ENCODE measurements at regions not wholly inside any gene's neighbourhood (a gene's known extent, or its start where the extent isn't known, plus 50 kb on each side); places are given as distances from the start of the nearest gene placed in this dataset.

- Histone ChIP-seq H3K27ac (ENCODE audit: control insufficient read depth, insufficient read depth) (no peak overlapping the region), H3K4me1 (ENCODE audit: control insufficient read depth, insufficient read depth, low read length) (no peaks in the 10 kb centered on the region), H2AFZ (ENCODE audit: control insufficient read depth, low read depth, low read length) (no peak overlapping the region), H3K9me3 (replicated peaks; ENCODE audit: control insufficient read depth, insufficient read depth, low read length) (no peaks in the 10 kb centered on the region), H3K9ac (ENCODE audit: control insufficient read depth, insufficient read depth, low read length) (no peak overlapping the region), H3K27me3 (replicated peaks in 1 of 2; ENCODE audit: control insufficient read depth in 2 of 2, insufficient read depth in 2 of 2, low read length in 1 of 2) (no peaks in the 10 kb centered on the region), H3K79me2 (ENCODE audit: control insufficient read depth, insufficient read depth, low read length) (no peaks in the 10 kb centered on the region), H3K36me3 (ENCODE audit: control insufficient read depth in 2 of 2, insufficient read depth in 2 of 2, low read length in 1 of 2) (no peaks in the 10 kb centered on the region), H3K4me2 (ENCODE audit: control insufficient read depth, insufficient read depth) (no peak overlapping the region), H3K4me3 (no peak overlapping the region), H4K20me1 (ENCODE audit: control insufficient read depth, insufficient read depth) (no peaks in the 10 kb centered on the region)
- no peak for ATAC-seq
- 1% methylated on average over 4 of the region's 4 CpGs for WGBS (ENCODE audit: insufficient coverage, insufficient replicate concordance, low lambda C conversion rate, missing lambda C conversion rate)
- DNase-seq (ENCODE audit: low read depth, low spot score), result no peak
- TF ChIP-seq ZBTB4 (CRISPR knock-in tag; IDR thresholded peaks at IDR 0.05) (no peak), TCF12 (IDR thresholded peaks at IDR 0.05; ENCODE audit: low read depth, low read length) (no peak), TARDBP (IDR thresholded peaks at IDR 0.05; ENCODE audit: borderline replicate concordance) (no peak)
- RAD21 ChIA-PET (ENCODE audit: unreplicated experiment), result interaction anchor here (0.6 kb wide), 1 partner anchor 969 kb away, joined by 5 read pairs; no protein-coding TSS in a partner anchor
- BruUV-seq (replicated peaks), result no TSS peak
- no peak for FAIRE-seq
- POLR2A ChIA-PET, result no interaction called here
- in situ Hi-C loops (cut with MboI), result no loop called here
- SMC1A ChIA-PET (ENCODE audit: uncharacterized antibody, unreplicated experiment), result no interaction called here
- intact Hi-C loops (cut with micrococcal nuclease; ENCODE audit: unreplicated experiment), result no loop called here
- CTCF ChIA-PET, result no interaction called here
Measured at GRCh38 chr1:29640428-29640785, 404.1 kb downstream of the PTPRU start.

GRCh38 chr1:29639741-29640427 is 403.6 kb downstream of the PTPRU start:
- DNase-seq (ENCODE audit: low read depth, low spot score), result no peak
- Histone ChIP-seq H3K4me1 (ENCODE audit: control insufficient read depth, insufficient read depth, low read length) (no peaks in the 10 kb centered on the region), H3K27me3 (replicated peaks in 1 of 2; ENCODE audit: control insufficient read depth in 2 of 2, insufficient read depth in 2 of 2, low read length in 1 of 2) (no peaks in the 10 kb centered on the region), H3K9ac (ENCODE audit: control insufficient read depth, insufficient read depth, low read length) (no peak overlapping the region), H3K36me3 (ENCODE audit: control insufficient read depth in 2 of 2, insufficient read depth in 2 of 2, low read length in 1 of 2) (no peaks in the 10 kb centered on the region), H3K4me3 (no peak overlapping the region), H2AFZ (ENCODE audit: control insufficient read depth, low read depth, low read length) (no peak overlapping the region), H3K27ac (ENCODE audit: control insufficient read depth, insufficient read depth) (no peak overlapping the region), H3K9me3 (replicated peaks; ENCODE audit: control insufficient read depth, insufficient read depth, low read length) (no peaks in the 10 kb centered on the region), H4K20me1 (ENCODE audit: control insufficient read depth, insufficient read depth) (no peaks in the 10 kb centered on the region), H3K4me2 (ENCODE audit: control insufficient read depth, insufficient read depth) (no peak overlapping the region), H3K79me2 (ENCODE audit: control insufficient read depth, insufficient read depth, low read length) (no peaks in the 10 kb centered on the region)
- ChIA-PET POLR2A (no interaction called here), SMC1A (ENCODE audit: uncharacterized antibody, unreplicated experiment) (no interaction called here), CTCF (no interaction called here), RAD21 (ENCODE audit: unreplicated experiment) (no interaction called here)
- WGBS (ENCODE audit: insufficient coverage, insufficient replicate concordance, low lambda C conversion rate, missing lambda C conversion rate), result 41% methylated on average over 15 of the region's 15 CpGs
- TF ChIP-seq POLR2AphosphoS2 (IDR thresholded peaks at IDR 0.05; ENCODE audit: low read depth, low read length) (no peak), EGR1 (IDR thresholded peaks at IDR 0.05; ENCODE audit: borderline replicate concordance in 1 of 2, low read depth in 2 of 2, low read length in 2 of 2) (no peak), SIX5 (IDR thresholded peaks at IDR 0.05; ENCODE audit: low read depth, low read length, severe bottlenecking) (no peak), YBX1 (IDR thresholded peaks at IDR 0.05) (no peak), PBX3 (IDR thresholded peaks at IDR 0.05; ENCODE audit: insufficient replicate concordance, low read depth, low read length) (no peak), FOXK2 (IDR thresholded peaks at IDR 0.05) (no peak), CBX3 (IDR thresholded peaks at IDR 0.05; ENCODE audit: borderline replicate concordance, low read depth) (no peak)
- ATAC-seq, result no peak
- intact Hi-C loops (cut with micrococcal nuclease; ENCODE audit: unreplicated experiment), result no loop called here
- BruUV-seq (replicated peaks), result no TSS peak
- FAIRE-seq, result no peak
- in situ Hi-C loops (cut with MboI), result no loop called here
